GM12878 (cell line): ENCODE measurements at regions not wholly inside any gene's neighbourhood (a gene's known extent, or its start where the extent isn't known, plus 50 kb on each side); places are given as distances from the start of the nearest gene placed in this dataset.

Source experiments
- ATAC-seq: fragments of 200-7000 bp; cut with Tn5 transposase; 3 replicates; pipeline ENCODE4 v1.9.1; 2020; ENCODE audit warnings: mild to moderate bottlenecking, moderate library complexity
- BruUV-seq: library from RNA; stranded (reverse); fragments of 400-500 nt; replicated peaks from 2 replicates; lab custom pipeline; 2021; lab: Mats Ljungman, UMichigan
- CTCF ChIA-PET: fragments of 300-600 bp; sonication (Branson Sonifier 250); formaldehyde crosslinking; extraction: SDS; loops from one replicate; lab custom pipeline; 2021; ENCODE audit warnings: inconsistent platforms; lab: Yijun Ruan, JAX
- POLR2A ChIA-PET: fragments of 350-600 bp; formaldehyde crosslinking; extraction: SDS; loops from one replicate; lab custom pipeline; 2021; ENCODE audit warnings: inconsistent platforms; lab: Charles Lee
- RAD21 ChIA-PET: fragments of 300-600 bp; sonication (Branson Sonifier 250); formaldehyde crosslinking; loops from one replicate; lab custom pipeline; 2023; ENCODE audit warnings: antibody characterized with exemption; ENCODE audit not compliant: unreplicated experiment; lab: Charles Lee
- SMC1A ChIA-PET: fragments of 300-600 bp; sonication (Branson Sonifier 250); formaldehyde crosslinking; loops from one replicate; lab custom pipeline; 2023; ENCODE audit not compliant: unreplicated experiment, uncharacterized antibody; lab: Charles Lee
- DNase-seq: peaks from one replicate; pipeline ENCODE4 v3.0.0-alpha.2; 2011; ENCODE audit warnings: low read depth, low spot score
- FAIRE-seq: peaks from 3 replicates; lab custom pipeline; 2011; peaks lifted over from hg19 to GRCh38; lab: Jason Lieb, UNC
- H2AFZ ChIP-seq: 2 replicates; pipeline ENCODE4 v1.6.0; 2011; ENCODE audit warnings: low read depth, low read length, control low read depth; ENCODE audit not compliant: control insufficient read depth
- H3K27ac ChIP-seq: 2 replicates; pipeline ENCODE4 v1.5.1; 2011; ENCODE audit warnings: control low read depth; ENCODE audit not compliant: control insufficient read depth, insufficient read depth
- H3K27me3 ChIP-seq, 2 experiments: replicated peaks in 1 of 2; 2 replicates each; pipeline versions ENCODE4 v1.6.0 to v1.6.1; 2011; ENCODE audit warnings: low read length in 1 of 2; ENCODE audit not compliant: control insufficient read depth in 2 of 2, insufficient read depth in 2 of 2
- H3K36me3 ChIP-seq, 2 experiments: 2 replicates each; pipeline ENCODE4 v1.5.1; 2011; ENCODE audit warnings: low read length in 1 of 2; ENCODE audit not compliant: control insufficient read depth in 2 of 2, insufficient read depth in 2 of 2
- H3K4me1 ChIP-seq: 2 replicates; pipeline ENCODE4 v1.6.1; 2011; ENCODE audit warnings: mild to moderate bottlenecking, low read length, moderate library complexity, mixed read lengths; ENCODE audit not compliant: control insufficient read depth, insufficient read depth
- H3K4me2 ChIP-seq: 2 replicates; pipeline ENCODE4 v1.6.0; 2011; ENCODE audit warnings: control low read depth; ENCODE audit not compliant: control insufficient read depth, insufficient read depth
- H3K4me3 ChIP-seq: fragments of 200-600 bp; sonication (generic); 2 replicates; pipeline ENCODE4 v1.5.1; 2016
- H3K79me2 ChIP-seq: 2 replicates; pipeline ENCODE4 v1.6.0; 2011; ENCODE audit warnings: low read length; ENCODE audit not compliant: control insufficient read depth, insufficient read depth
- H3K9ac ChIP-seq: 2 replicates; pipeline ENCODE4 v1.8.0; 2011; ENCODE audit warnings: low read length, control low read depth, mixed read lengths; ENCODE audit not compliant: control insufficient read depth, insufficient read depth
- H3K9me3 ChIP-seq: replicated peaks from 3 replicates; pipeline ENCODE4 v1.5.1; 2011; ENCODE audit warnings: mild to moderate bottlenecking, low read length; ENCODE audit not compliant: control insufficient read depth, insufficient read depth
- H4K20me1 ChIP-seq: 2 replicates; pipeline ENCODE4 v1.6.0; 2011; ENCODE audit not compliant: control insufficient read depth, insufficient read depth
- BACH1 ChIP-seq: fragments of 450-650 bp; IDR thresholded peaks from 2 replicates; pipeline ENCODE4 v1.6.1; 2017; ENCODE audit warnings: mild to moderate bottlenecking, borderline replicate concordance
- EED ChIP-seq: sonication (generic); IDR thresholded peaks from 2 replicates; pipeline ENCODE4 v1.6.1; 2016; ENCODE audit warnings: antibody characterized with exemption, low read depth
- HDAC2 ChIP-seq: fragments of 200-600 bp; sonication (generic); IDR thresholded peaks from 2 replicates; pipeline ENCODE4 v1.6.1; 2017
- NFXL1 ChIP-seq: fragments of 450-650 bp; IDR thresholded peaks from 2 replicates; pipeline ENCODE4 v1.6.1; 2017; ENCODE audit warnings: antibody characterized with exemption, mild to moderate bottlenecking, borderline replicate concordance
- NR2F1 ChIP-seq: fragments of 450-650 bp; conservative IDR thresholded peaks from 2 replicates; pipeline ENCODE4 v1.6.1; 2017; ENCODE audit warnings: mild to moderate bottlenecking
- PBX3 ChIP-seq: IDR thresholded peaks from 2 replicates; pipeline ENCODE4 v1.6.1; 2011; ENCODE audit warnings: mild to moderate bottlenecking, low read depth, low read length, moderate library complexity; ENCODE audit not compliant: insufficient replicate concordance
- RB1 ChIP-seq: fragments of 450-650 bp; formaldehyde crosslinking; IDR thresholded peaks from 2 replicates; pipeline ENCODE4 v1.6.1; 2017; ENCODE audit warnings: mild to moderate bottlenecking, borderline replicate concordance
- RELA ChIP-seq: fragments of 450-650 bp; IDR thresholded peaks from 2 replicates; pipeline ENCODE4 v1.8.0; 2014; ENCODE audit warnings: borderline replicate concordance; ENCODE audit not compliant: partially characterized antibody
- SRF ChIP-seq, 2 experiments: IDR thresholded peaks; 2 replicates each; pipeline ENCODE4 v1.6.1; 2011; ENCODE audit warnings: low read depth in 2 of 2, low read length in 2 of 2, mild to moderate bottlenecking in 1 of 2, moderate library complexity in 1 of 2
- YY1 ChIP-seq: IDR thresholded peaks from 2 replicates; pipeline ENCODE4 v1.6.1; 2011; ENCODE audit warnings: low read depth, mild to moderate bottlenecking, low read length
- WGBS: methylation state at CpG from one replicate; pipeline ENCODE4 v1.1.6; 2016; ENCODE audit warnings: low lambda C conversion rate; ENCODE audit not compliant: insufficient replicate concordance, insufficient coverage; ENCODE audit errors: missing lambda C conversion rate; 5-methylcytosine and 5-hydroxymethylcytosine counted together
- in situ Hi-C: fragments of 300-500 bp; cut with MboI; formaldehyde crosslinking; loops from 9 replicates; pipeline ENCODE4 v1.14.3; 2018; ENCODE audit warnings: mixed read lengths
- intact Hi-C: fragments of 100-400 bp; cut with micrococcal nuclease; formaldehyde crosslinking; loops from one replicate; pipeline ENCODE4 v1.14.2; 2022; ENCODE audit not compliant: unreplicated experiment
- TF ChIP-seq, protein P1 (sequence below): fragments of 450-650 bp; IDR thresholded peaks from 2 replicates; pipeline ENCODE4 v1.6.1; 2016; ENCODE audit warnings: mild to moderate bottlenecking
- TF ChIP-seq, protein P2 (sequence below): fragments of 450-650 bp; IDR thresholded peaks from 2 replicates; pipeline ENCODE4 v1.6.1; 2017; ENCODE audit warnings: antibody characterized with exemption, mild to moderate bottlenecking, moderate library complexity
- TF ChIP-seq, protein P3 (sequence below): fragments of 450-650 bp; IDR thresholded peaks from 2 replicates; pipeline ENCODE4 v1.6.1; 2017; ENCODE audit warnings: borderline replicate concordance

GRCh38 chr14:57069702-57070101, 199.0 kb downstream of the EXOC5 start (continued):
- no peak for TF ChIP-seq PBX3
- TF ChIP-seq, protein P1, sequence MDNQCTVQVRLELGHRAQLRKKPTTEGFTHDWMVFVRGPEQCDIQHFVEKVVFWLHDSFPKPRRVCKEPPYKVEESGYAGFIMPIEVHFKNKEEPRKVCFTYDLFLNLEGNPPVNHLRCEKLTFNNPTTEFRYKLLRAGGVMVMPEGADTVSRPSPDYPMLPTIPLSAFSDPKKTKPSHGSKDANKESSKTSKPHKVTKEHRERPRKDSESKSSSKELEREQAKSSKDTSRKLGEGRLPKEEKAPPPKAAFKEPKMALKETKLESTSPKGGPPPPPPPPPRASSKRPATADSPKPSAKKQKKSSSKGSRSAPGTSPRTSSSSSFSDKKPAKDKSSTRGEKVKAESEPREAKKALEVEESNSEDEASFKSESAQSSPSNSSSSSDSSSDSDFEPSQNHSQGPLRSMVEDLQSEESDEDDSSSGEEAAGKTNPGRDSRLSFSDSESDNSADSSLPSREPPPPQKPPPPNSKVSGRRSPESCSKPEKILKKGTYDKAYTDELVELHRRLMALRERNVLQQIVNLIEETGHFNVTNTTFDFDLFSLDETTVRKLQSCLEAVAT, result no peak
- TF ChIP-seq, protein P2, sequence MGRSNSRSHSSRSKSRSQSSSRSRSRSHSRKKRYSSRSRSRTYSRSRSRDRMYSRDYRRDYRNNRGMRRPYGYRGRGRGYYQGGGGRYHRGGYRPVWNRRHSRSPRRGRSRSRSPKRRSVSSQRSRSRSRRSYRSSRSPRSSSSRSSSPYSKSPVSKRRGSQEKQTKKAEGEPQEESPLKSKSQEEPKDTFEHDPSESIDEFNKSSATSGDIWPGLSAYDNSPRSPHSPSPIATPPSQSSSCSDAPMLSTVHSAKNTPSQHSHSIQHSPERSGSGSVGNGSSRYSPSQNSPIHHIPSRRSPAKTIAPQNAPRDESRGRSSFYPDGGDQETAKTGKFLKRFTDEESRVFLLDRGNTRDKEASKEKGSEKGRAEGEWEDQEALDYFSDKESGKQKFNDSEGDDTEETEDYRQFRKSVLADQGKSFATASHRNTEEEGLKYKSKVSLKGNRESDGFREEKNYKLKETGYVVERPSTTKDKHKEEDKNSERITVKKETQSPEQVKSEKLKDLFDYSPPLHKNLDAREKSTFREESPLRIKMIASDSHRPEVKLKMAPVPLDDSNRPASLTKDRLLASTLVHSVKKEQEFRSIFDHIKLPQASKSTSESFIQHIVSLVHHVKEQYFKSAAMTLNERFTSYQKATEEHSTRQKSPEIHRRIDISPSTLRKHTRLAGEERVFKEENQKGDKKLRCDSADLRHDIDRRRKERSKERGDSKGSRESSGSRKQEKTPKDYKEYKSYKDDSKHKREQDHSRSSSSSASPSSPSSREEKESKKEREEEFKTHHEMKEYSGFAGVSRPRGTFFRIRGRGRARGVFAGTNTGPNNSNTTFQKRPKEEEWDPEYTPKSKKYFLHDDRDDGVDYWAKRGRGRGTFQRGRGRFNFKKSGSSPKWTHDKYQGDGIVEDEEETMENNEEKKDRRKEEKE, result no peak

DNA sequence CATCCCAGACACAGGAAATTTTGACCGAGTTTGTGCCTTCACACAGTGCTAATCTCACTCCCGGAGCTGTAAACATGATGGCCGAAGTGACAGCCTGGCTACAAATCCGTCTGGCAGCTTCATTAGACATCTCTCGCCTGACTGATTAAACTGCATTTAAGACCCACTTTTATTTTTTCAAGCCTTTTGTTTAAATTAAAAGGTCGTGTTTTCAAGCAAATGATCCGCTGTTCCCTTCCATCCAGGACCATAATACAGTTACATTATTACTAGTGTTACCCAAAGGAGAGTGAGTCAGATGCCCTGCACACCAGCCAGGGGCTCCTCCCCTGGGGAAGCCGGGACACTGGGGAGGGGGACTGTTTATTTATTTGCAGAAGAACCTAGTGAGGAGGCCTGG, 200.2 kb downstream of the EXOC5 start:
- ChIA-PET CTCF (interaction anchor here (1.0 kb wide), 1 partner anchor 15 kb away, joined by 3 read pairs; no protein-coding TSS in a partner anchor), SMC1A (interaction anchor here (0.7 kb wide), 1 partner anchor 114 kb away, joined by 3 read pairs; no protein-coding TSS in a partner anchor), POLR2A (interaction anchor here (0.6 kb wide), 1 partner anchor 17 kb away, joined by 3 read pairs; no protein-coding TSS in a partner anchor), RAD21 (no interaction called here)
- intact Hi-C loops, result loop anchor here (5.0 to 10.0 kb wide), 3 partner anchors 249 to 514 kb away; no protein-coding TSS in a partner anchor
- no TSS peak for BruUV-seq
- DNase-seq (no peak), ATAC-seq (no peak), FAIRE-seq (no peak)
- TF ChIP-seq RELA, result no peak
- no peak for TF ChIP-seq RB1
- TF ChIP-seq YY1, result no peak
- TF ChIP-seq EED, result no peak
- no peak for TF ChIP-seq NFXL1
- TF ChIP-seq, protein P3, sequence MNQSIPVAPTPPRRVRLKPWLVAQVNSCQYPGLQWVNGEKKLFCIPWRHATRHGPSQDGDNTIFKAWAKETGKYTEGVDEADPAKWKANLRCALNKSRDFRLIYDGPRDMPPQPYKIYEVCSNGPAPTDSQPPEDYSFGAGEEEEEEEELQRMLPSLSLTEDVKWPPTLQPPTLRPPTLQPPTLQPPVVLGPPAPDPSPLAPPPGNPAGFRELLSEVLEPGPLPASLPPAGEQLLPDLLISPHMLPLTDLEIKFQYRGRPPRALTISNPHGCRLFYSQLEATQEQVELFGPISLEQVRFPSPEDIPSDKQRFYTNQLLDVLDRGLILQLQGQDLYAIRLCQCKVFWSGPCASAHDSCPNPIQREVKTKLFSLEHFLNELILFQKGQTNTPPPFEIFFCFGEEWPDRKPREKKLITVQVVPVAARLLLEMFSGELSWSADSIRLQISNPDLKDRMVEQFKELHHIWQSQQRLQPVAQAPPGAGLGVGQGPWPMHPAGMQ, result no peak
- no peak for TF ChIP-seq BACH1
- no peak for TF ChIP-seq HDAC2
- no peak for TF ChIP-seq SRF (IDR thresholded peaks at IDR 0.05; ENCODE audit: low read depth in 2 of 2, low read length in 2 of 2)
- no peak for TF ChIP-seq NR2F1
- Histone ChIP-seq H3K4me3 (no peak overlapping the region), H3K9ac (no peak overlapping the region), H3K27me3 (peaks cover 0 to 7% of the 10 kb centered on the region in 2 experiments; a peak in 1 of 4 replicates), H3K4me2 (no peak overlapping the region), H4K20me1 (no peaks in the 10 kb centered on the region), H3K79me2 (no peaks in the 10 kb centered on the region), H3K27ac (no peak overlapping the region), H3K4me1 (no peaks in the 10 kb centered on the region), H2AFZ (no peak overlapping the region), H3K9me3 (no peaks in the 10 kb centered on the region), H3K36me3 (no peaks in the 10 kb centered on the region)
- WGBS, result 15% methylated on average over 8 of the region's 8 CpGs
- in situ Hi-C loops, result loop anchor here (10.0 kb wide), 3 partner anchors 246 to 574 kb away; no protein-coding TSS in a partner anchor
